GM19035 (cell line): ENCODE measurements at regions not wholly inside any gene's neighbourhood (a gene's known extent, or its start where the extent isn't known, plus 50 kb on each side); places are given as distances from the start of the nearest gene placed in this dataset.
A peak's percentile ranks its signal among the peaks of the same experiment; 100 is the strongest.

ENCODE experiments used
- ATAC-seq: cut with Tn5 transposase; IDR thresholded peaks from one replicate; pipeline ENCODE4 v1.9.1; 2021; ENCODE audit not compliant: unreplicated experiment

DNA sequence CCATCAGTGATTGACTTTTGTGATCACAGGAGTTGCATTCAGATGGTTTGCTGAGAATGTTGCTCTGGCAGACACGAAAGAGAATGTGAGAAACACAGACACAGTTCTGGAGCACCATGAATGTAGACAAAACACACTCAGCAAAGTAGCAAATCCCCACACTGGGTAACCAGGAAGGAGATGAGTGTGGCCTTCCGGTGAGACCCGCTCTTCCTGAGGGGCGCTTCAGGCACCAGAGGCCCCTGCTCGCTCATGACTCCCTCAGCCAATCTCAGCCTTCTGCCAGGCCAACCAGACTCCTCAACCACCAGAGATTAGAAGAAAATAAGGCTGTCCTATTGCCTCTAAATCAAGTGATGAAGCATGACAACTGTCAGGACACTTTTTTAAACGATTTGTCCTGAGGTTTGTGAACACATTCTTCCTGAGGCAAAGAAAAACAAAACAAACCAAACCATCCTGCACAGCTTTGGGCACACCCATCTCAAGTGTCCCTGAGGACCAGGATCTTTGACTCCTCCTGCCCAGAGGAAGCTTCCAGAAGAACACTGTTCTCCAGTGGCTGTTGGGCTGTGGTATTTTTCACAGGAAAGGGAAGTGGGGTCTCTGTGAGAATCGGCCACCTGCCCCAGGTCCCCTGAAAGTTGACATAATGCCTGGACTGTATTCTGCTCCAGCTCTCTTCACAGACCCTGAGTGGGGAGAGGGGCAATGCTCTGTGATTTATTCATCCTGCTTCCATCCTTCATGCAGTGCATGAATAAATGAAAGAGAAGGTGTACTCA lies 152.8 kb downstream of the BCL11A start:
- ATAC-seq = no peak

DNA sequence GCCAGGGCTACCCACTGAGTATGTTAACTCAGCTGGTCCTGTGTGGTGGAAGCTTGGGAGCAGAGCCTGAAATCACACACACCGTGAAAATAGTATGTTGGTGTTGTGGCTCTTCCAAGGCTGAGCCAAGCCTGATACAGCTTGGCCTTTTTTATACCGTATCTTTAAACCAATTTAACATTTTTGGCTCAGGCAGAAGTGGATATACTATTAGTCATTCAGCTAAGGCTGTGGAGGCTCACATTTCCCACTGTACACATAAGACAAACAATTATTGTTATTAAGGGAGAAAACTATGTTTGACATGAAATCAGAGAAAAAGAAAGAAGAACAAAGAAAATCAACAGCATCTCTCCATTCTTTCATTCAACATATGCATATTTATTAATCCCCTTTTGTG lies 159.0 kb downstream of the BCL11A start:
- no peak for ATAC-seq

DNA sequence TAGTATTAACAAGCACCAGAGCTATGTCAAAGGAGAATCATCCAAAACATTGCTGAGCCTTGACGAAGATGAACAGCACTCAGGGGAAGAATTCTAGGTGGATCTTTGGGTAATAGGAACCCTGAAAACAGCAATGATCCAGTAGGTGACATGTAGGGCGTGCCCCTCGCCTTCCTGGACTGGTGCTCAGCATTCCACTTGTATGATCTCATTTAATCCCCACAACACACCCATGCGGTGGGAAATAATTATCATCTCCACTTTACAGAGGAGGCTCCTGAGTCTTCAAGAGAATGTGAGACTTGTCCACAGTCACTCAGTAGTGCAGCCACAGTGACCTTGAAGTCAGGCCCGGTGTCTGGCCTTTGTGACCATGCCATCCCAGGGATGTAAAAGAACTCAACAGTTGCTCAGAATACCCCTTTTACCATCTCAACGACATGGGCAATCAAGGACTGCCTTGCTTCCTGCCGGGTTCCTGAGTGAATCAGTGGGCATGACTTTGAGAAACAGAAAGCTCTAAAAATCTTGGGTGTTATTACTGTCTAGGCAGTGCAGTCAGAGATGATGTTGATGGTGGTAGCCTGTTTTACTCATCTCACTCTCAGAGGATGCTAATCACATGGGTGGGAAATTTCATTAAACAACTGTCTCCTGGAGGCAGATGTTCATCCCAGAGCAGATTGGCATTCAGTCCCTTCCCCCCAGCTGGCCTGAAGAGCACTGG lies 161.6 kb downstream of the BCL11A start:
- ATAC-seq = no peak

DNA sequence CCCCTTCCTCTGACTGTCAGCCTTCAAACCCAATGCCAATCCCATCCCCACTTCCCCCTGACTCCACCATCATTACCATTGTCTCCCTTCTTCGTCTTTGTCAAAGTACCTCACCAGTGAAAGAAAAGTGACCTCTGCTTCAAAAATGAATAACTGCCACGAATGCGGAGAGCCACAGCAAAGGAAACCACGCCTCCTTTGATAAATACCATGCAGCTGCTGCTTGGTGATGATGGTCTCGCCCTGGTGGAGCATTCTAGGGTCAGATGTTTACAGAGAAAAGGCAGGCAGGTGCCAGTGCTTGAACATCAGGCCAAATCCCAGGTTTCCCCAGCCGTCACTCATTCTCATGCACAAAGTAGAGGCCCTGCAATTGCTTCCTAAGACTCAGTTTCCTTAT lies 162.2 kb downstream of the BCL11A start:
- ATAC-seq = no peak

DNA sequence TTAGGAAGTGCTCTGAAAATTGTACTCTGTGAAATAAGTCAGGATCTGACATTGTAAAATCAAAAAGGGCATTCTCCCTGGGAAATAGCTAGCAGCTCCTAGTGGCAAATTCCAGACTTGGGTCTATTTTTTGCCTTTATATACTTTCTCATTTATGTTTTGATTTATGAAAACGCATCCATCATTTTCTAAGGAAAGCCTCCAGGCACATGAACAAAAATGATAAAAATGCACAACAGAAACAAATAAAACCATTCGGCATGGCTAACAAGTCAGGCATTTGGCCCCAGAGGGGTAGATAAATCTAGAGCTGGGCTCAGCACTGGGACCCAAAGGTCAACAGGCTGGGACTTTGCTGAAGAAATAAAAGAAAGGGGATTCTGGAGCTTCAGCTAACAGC lies 167.0 kb downstream of the BCL11A start:
- ATAC-seq = no peak

DNA sequence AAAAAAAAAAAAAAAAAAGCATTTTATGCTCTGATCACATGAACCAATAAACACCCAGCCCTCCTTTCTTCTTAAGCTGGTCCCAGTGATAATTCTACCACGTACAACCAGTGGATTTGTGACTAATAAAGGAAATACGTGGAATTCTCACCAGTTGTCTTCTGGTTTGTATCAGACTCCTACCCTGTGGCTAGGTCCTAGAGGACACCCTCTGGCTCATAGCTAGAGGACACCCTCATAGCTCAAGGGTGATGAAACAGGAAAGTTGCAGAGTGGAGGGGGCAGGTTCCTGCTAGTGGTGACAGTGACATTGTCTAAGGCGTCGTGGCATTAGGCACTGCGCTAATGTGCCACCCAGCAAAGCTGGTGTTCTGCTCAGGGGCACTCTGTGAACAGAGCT lies 167.8 kb downstream of the BCL11A start:
- no peak for ATAC-seq

DNA sequence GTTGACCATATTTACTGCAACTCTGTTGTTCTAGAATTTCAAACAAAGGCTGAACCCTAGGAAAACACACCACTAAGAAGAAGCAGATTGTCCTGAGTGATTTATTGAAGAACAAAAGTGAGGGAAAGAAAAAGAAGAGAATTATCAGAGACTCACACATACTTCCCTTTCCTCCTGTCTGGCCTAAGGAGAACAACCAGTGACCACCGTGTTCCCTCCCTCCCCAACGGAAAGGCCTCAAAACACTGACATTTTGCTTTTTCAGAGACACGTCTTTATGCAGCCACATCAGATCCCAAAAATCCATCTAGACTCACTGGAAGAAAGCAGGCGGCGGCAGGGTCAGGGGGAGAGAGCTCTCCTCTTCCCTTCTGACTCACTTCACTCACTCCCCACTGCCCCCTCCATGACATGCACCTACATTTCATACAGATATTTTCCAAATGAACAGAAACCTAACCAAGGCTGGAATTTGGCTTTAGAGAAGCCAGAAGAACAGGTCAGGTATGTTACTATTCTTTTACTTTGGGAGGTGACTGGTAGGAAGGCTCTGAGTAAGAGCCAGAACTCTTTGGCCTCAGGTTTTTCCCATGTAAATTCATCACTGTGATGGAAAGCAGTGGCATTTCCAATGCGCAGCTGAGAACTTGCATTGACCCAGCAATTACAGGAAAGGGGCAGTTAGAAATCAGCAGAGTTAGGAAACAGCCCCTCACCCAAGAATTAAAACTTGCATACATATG lies 169.9 kb downstream of the BCL11A start:
- no peak for ATAC-seq

DNA sequence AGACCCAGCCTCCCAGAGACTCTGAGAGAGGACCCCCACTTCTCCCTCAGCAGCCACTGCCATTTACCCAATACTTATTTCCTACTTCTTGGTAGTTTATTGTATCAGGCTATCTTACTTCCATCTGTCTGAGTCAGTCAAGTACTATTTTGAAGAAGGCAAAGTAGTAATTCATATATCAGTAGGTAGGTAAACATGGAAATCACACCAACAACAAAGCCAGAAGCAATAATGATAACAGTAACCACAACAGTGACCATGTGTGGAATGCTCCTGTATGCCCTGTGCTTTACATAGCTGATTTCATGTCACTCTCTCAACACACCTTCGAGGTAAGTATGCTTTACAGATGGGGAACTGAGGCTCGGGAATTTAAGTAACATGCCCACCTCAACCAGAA lies 173.0 kb downstream of the BCL11A start:
- ATAC-seq = no peak

DNA sequence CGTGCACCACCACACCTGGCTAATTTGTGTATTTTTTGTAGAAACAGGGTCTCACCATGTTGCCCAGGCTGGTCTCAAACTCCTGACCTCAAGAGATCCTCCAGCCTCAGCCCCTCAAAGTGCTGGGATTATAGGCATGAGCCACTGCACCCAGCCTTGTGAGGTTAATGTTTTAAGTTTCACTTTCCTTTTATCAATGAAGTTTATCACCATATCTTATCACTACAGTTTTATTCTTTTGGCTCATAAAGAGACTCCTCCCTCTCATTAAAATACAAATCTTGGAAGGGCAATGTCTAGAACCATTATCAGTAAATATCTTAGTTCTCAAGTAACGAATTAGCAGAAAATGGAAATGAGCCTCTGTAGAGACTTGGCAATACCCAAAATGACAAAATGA lies 173.8 kb downstream of the BCL11A start:
- no peak for ATAC-seq

DNA sequence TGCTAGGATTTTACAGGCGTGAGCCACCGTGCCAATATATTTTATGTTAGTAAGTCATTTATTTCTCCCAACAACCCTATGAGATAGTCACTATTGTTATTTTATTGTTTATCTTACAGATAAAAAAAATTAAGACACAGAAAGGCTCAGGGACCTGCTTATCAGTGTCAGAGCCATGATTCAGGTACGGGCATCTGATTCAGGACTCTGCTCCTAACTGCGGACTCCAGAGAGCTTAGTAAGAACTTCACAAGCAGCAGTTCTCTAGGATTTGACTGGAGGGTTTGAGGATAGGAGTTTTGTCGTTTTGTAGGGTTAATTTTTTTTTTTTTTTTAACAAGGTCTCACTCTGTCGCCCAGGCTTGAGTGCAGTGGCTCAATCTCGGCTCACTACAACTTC lies 174.2 kb downstream of the BCL11A start:
- no peak for ATAC-seq

DNA sequence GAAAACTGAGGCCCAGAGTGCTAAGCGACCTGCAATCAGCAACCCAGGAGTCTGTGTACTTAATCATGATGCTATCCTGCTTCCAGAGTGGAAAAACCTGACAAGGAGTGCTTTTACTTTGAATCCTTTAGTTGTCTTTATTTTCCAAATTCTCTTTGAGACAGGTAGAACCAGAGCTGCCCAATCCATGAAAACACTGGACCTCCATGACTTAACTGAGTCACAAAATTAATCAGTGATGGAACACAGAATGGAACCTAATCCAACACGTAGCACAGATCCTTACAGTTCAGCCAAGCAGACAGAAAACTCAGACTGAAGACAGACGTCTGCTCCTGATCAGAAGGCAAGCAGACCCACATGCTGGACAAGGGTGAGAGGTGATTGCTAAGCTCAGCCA lies 175.6 kb downstream of the BCL11A start:
- ATAC-seq = no peak

DNA sequence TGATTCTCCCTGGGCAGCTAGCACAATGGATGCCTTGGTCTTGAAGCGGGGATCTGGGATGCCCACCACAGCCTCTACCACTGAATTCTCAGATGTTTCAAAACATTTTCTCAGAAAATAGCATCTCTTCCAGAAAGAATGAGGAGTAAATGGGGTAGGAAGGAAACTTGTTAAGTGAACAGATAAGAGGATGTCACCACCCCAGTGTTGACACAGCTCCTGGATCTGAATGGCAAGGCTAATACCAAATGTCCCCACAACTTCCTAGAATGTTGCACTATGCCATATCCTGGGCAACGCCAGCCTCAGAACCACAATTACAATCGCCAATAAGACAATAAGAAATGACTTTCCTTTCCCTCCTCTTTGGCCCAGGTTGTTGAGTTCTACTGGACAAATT lies 177.2 kb downstream of the BCL11A start:
- no peak for ATAC-seq

DNA sequence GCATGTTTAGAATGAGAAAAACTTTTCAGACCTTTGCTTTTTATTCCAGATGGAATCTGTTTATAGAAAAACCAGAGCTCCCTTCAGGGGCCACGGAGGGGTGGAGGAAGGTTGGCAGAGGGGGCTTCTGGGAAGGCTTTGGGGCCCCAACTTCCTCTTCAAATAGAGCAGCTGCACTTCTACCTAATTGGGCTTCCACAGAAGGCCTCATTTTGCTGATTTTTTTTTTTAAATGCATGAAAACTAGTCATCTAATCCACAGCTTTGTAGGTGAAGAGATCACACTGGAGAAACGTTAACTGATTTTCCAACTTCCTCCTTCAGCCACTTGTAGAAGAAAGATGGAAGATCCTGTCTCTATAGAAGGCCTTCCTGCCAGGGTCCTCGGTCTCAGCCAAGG lies 181.8 kb downstream of the BCL11A start:
- no peak for ATAC-seq

DNA sequence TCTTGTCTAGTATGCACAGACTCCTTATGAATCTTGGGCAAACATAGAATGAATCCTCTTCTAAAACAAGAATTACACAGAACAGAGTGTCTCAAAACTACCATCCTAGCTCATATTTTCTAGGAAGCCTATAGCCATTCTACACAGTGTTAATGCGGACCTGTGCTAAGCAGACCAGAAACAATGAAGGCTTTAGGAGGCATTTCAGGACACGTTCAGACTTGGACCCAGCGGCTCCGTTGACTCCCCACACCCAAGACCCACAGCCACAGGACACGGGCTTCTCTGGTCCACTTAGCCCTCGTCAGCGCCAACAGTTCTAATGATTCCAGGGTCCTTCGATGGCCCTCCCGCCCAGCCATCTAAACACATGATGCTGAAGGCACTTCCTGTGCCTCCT lies 182.2 kb downstream of the BCL11A start:
- no peak for ATAC-seq

DNA sequence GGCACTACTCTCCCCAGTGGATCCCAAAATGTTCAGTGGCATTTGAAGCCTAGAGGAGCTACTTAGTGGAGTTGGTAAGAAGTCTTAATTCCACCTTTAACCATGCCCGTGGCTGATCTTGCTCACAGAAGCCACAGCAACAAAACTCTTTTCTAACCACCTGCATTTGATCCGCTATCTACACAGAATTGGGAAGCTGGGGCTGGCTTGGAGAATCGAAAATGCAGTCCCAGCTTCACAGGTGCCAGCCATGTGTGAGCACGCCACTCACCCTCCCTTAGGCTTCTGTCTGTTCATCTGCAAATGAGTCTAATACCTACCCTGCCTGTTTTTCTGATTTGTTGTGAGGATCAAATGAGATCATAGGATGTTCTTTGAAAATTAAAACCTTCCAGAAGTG lies 182.6 kb downstream of the BCL11A start:
- ATAC-seq = no peak

DNA sequence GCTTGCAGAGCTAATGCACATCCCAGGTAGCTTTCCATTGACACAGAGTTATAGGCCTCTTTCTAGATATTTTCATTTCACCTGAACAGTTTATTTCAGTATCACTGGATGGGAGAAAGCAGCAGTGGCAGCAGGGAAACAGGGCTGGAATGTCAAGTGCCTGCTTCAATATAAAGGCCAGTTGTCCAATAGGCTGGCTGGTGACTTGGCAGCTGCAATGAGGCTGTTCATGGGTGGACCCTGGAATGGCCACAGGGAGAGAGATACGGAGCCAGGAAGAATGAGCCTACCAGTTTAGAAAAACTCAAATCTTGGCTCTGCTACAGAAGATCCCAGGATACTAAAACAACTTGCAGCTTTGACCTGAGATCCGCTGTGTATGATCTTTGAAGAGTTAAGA lies 185.0 kb downstream of the BCL11A start:
- no peak for ATAC-seq

DNA sequence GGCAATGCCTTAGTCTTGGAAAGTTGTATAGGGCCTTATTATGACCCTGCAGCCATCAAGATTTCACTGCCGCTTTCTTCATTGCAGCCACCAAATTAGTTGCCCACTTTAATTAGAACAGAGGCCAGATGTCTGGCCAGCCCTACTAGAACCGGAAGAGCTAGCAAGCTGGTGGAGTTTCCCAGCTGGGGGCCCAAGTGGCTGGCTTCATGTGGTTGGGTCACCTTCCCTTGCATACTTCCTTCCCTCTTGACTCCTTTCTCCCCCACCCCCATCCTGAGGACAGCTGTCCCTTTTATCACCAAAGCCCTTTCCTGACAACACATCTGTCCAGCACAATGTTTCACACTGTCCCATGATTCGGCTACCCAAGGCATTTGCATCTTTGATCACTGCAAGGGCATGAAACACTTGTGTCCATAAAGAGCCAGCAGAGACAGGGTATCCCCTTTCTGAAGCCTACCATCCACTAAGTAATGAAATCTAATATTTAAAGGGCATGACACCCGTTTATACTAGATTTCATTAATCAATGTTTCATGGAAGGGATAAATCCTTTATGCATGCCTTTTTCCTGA lies 187.2 kb downstream of the BCL11A start:
- peak; percentile 74 for ATAC-seq

DNA sequence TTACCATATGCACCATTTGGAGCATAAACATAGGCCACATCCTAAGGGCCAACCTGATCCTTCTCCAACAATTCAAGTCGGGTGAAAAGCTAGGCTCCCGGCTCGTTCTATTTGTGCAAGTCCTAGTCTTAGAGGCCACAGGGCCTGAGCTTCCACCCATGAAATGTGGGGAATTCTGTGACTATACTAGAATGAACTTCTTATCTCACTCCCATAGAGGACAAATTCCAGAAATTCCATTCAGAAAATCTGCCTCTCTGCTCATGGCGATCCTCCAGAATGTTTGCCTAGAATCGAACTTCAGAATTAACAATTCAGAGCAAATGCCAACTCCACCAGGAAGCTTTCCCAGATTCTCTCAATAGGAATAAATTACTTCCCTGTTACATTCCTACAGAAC lies 187.9 kb downstream of the BCL11A start:
- no peak for ATAC-seq

DNA sequence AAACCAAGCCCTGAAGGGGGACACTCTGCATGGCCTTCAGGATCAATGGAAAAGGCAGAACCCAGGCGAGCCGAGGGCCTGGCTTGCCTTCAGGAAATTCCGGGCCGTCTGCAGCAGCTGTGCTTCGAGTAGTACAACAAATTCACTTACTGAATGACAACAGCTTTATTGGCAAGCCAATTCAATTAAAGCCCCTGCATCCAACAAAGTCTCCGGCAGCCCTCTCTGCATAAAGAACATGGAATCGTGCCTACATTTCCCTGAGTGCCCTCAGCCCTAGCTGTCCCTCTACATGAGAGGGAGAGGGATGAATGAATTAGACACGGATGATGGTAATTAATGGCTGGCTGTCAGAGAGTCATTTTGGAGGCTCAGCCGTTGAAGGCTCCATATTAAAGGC lies 189.0 kb downstream of the BCL11A start:
- ATAC-seq = no peak

DNA sequence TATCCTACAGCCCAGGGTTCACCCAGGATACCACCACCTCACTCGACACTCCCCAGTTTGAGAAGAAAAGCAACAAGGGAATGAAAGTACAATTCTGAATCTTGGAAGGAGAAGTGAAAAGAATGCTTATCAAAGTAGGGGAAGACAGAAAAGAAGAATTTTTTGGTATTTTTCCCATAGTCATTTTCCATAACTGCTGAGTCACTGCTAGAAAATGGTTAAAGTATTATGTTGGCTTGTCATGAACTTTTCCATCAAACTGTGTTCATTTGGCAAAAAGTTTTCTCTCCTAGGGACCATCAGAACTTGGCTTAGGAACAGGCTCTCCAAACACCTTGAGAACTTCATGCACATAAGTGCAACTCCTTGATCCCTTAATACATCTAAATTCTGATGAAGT lies 192.0 kb downstream of the BCL11A start:
- ATAC-seq = no peak

DNA sequence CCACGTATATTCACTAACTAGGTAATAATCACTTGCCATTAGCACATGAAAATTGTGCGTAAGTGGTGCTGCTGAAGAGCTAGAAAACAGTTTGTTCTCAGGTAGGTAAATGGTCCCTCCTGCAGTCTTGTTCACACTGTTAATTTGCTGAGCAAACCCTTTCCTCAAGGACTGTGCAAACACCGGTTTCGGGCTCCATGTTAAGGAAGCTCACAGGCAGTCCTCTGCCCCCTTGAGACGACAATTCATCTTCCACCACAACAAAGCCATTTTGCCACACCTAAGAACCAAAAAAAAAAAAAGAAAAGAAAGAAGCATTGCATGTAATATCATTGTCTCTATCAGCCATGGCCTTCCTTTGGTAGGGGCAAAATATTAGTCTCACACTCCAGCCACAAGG lies 193.9 kb downstream of the BCL11A start:
- no peak for ATAC-seq

DNA sequence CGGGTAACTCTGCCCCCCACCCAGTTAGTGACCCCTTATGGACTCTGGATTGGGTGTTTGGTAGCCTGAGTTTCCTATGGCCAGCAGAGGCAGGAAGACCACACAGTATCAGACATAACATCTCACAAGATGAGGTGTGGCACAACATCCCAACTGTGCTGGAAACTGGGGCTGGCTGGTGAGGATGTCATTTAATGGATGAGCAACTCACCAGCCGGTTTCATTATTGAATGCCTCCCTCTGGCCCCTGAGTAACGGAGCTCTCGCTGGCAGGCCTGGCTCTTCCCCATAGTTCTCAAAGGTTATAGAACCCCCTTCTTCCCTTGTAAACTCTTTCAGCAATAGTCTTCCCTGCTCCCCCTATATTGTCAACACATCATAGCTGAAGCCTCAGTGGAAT lies 195.0 kb downstream of the BCL11A start:
- no peak for ATAC-seq
